Mucosa of descending colon (tissue), 3 donors: ENCODE measurements at regions not wholly inside any gene's neighbourhood (a gene's known extent, or its start where the extent isn't known, plus 50 kb on each side); places are given as distances from the start of the nearest gene placed in this dataset.
A peak's percentile ranks its signal among the peaks of the same experiment; 100 is the strongest.

Source experiments
- ATAC-seq: fragments of 200-7000 bp; cut with Tn5 transposase; one replicate; pipeline ENCODE4 v1.9.1; 2020; ENCODE audit warnings: mild to moderate bottlenecking, moderate library complexity
- DNase-seq, 3 donors: peaks; one replicate each; pipeline ENCODE4 v3.0.0-alpha.2; 2020
- H3K36me3 ChIP-seq: fragments of 200-600 bp; one replicate; pipeline ENCODE4 v1.8.0; 2021; ENCODE audit warnings: low read depth, mild to moderate bottlenecking
- H3K4me1 ChIP-seq: fragments of 200-600 bp; one replicate; pipeline ENCODE4 v1.8.0; 2021; ENCODE audit warnings: low read depth, mild to moderate bottlenecking
- H3K4me3 ChIP-seq: fragments of 200-600 bp; one replicate; pipeline ENCODE4 v1.8.0; 2021; ENCODE audit warnings: mild to moderate bottlenecking
- H3K9me3 ChIP-seq: fragments of 200-600 bp; one replicate; pipeline ENCODE4 v1.8.0; 2021; ENCODE audit warnings: mild to moderate bottlenecking
- intact Hi-C, 2 donors: fragments of 100-400 bp; cut with DNase I in 1 of 2; cut with micrococcal nuclease in 1 of 2; formaldehyde crosslinking; loops; one replicate each; pipeline versions ENCODE4 v1.11.0 to v1.11.1; 2022; cut with DNase I, micrococcal nuclease
- TF ChIP-seq, protein P1 (sequence below): fragments of 200-600 bp; IDR thresholded peaks from one replicate; pipeline ENCODE4 v1.8.0; 2022; ENCODE audit warnings: antibody characterized with exemption, mild to moderate bottlenecking
- donor health status: DM: no; HTN: no; CAD: no; lungs with moderate emphysema.
- donor health status: DM: no; HTN: no; CAD: no.
- donor health status: DM: no; HTN: yes; CAD: no.

DNA sequence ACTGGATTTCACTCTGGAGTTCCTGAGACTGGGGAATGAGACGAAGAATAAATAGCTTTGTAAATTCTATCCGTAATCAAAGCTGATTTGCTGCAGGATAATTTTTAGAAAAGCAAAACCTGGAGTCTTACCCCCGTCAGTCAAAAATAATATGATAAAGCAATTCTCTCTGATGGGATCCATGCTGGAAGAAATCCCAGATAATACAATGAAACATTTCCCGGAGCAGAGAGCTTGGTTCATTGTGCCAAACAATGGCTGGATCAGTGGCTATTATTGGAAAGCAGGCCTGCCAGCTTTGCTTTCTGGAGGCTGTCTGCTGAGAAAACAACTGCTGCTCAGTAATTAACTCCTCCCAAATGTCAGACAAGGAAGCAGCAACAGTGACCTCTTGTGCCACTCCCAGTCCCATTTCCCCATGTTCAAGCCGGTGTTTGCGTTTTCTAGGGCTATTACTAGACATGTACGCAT is 609.4 kb upstream of the PCDH15 start:
- DNase-seq = peak in 2 of 3 donors; percentile 27 to 42
- ATAC-seq = peak; percentile 82
- intact Hi-C loops = no loop called here
- H3K36me3 ChIP-seq = no peaks in the 10 kb centered on the region
- H3K4me3 ChIP-seq = no peak overlapping the region
- no peaks in the 10 kb centered on the region for H3K4me1 ChIP-seq
- TF ChIP-seq, protein P1, sequence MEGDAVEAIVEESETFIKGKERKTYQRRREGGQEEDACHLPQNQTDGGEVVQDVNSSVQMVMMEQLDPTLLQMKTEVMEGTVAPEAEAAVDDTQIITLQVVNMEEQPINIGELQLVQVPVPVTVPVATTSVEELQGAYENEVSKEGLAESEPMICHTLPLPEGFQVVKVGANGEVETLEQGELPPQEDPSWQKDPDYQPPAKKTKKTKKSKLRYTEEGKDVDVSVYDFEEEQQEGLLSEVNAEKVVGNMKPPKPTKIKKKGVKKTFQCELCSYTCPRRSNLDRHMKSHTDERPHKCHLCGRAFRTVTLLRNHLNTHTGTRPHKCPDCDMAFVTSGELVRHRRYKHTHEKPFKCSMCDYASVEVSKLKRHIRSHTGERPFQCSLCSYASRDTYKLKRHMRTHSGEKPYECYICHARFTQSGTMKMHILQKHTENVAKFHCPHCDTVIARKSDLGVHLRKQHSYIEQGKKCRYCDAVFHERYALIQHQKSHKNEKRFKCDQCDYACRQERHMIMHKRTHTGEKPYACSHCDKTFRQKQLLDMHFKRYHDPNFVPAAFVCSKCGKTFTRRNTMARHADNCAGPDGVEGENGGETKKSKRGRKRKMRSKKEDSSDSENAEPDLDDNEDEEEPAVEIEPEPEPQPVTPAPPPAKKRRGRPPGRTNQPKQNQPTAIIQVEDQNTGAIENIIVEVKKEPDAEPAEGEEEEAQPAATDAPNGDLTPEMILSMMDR = no peak
- no peaks in the 10 kb centered on the region for H3K9me3 ChIP-seq

DNA sequence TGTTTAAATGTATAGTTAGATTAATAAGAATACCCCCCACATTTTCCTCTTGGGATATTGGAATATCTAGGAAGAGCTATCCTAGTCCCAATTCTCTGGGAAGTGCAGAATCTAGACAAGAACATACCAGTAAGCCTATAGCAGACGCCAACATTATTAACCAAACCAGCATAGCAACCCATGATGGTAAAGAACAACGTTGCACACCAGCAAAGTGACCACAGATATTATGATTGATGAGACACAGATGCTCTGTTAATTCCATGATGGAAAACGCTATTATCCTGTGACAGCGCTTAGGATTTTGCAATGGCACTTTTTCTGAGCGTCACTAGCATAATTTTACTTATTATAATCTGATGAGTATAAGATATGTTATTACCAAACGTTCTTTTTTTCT is 603.1 kb upstream of the PCDH15 start:
- Histone ChIP-seq H3K4me3 (no peak overlapping the region), H3K4me1 (no peaks in the 10 kb centered on the region), H3K36me3 (no peaks in the 10 kb centered on the region), H3K9me3 (no peaks in the 10 kb centered on the region)
- DNase-seq = no peak
- ATAC-seq = no peak
- intact Hi-C loops = no loop called here
- TF ChIP-seq, protein P1 = no peak

DNA sequence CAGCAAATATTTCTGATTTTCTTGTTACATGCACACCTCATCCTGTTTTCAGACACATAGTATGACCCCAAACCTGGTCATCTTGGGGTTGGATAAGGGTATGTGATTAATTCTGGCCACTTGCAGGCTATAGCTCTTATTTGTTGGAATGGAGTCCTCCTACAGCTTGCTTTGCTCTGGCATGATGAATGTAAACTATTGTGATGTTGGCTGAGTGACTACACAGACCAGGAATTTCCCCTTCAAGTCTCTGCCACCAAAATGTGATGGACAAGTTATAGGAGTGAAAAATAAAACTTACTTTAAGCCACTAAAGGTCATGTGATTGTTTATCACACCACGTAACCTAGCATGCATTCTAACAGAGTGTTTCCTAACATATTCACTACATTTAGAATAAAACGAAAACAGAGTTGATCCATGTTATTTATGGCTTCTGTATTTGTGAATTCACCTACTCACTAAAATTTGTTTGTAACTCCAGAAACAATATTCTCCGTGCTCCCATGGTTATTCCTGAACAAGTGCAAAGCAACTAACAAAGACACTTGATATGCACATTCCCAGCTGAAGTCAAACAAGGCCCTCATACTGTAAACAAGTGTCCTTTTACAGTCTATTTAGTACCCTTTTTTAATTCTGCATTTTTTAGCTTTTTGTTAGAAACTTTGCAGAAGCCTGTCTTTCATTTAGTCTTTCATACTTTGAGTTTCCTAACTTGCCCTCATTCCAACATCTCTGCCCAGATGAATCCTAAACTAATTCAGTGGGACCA is 599.2 kb upstream of the PCDH15 start:
- DNase-seq = no peak
- Histone ChIP-seq H3K4me1 (no peaks in the 10 kb centered on the region), H3K36me3 (no peaks in the 10 kb centered on the region), H3K4me3 (no peak overlapping the region), H3K9me3 (no peaks in the 10 kb centered on the region)
- intact Hi-C loops = no loop called here
- ATAC-seq = no peak
- TF ChIP-seq, protein P1 = no peak

DNA sequence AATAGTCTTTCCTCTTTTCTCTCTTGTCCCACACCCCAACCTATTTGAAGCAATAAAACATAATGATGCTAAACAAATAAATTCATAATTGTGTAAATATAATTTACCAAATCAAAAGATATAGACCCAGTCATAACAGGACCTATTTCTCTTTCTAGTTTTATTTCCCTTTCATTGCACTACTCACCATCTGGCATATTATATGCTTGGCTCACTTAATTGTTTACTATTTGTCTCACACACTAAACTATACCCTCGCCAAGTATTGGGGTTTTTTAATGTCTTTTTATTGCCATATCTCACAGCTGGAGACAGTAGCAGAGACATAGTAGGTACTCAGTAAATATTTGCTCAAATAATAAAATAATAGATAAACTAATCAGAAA is 597.5 kb upstream of the PCDH15 start:
- H3K4me1 ChIP-seq = no peaks in the 10 kb centered on the region
- no peaks in the 10 kb centered on the region for H3K9me3 ChIP-seq
- no peaks in the 10 kb centered on the region for H3K36me3 ChIP-seq
- intact Hi-C loops = no loop called here
- DNase-seq (no peak), ATAC-seq (peak; percentile 48)
- TF ChIP-seq, protein P1 = no peak
- no peak overlapping the region for H3K4me3 ChIP-seq

DNA sequence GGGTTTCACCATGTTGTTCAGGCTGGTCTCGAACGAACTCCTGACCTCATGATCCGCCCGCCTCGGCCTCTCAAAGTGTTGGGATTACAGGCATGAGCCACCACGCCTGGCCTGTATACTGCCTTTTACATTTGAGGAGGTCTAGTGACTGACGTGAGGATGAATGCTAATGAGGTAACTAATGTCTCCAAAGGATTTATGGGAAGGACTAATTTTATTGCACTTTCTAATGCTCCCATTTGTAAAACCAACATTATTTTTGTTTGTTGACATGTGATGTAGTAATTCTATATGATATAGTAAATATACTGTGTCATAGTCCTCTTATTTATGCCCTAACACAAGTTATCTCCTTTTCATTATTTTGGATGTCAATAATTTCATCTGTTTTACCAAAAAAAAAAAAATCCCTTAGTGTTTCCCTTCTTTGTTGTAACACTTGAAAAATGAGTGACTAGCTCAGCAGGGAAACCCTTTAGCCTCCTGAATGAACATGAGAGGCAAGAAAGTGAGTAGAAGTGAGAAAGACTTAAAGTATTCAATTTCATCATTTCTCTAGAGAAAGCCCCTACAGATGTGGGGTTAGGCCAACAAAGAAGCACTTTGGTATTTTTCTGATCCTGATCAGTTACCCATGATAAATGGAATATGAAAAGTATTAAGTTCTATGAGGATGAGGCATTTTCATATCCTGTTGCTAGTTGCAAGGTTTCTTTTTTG is 596.9 kb upstream of the PCDH15 start:
- TF ChIP-seq, protein P1 = no peak
- no peak overlapping the region for H3K4me3 ChIP-seq
- H3K4me1 ChIP-seq = no peaks in the 10 kb centered on the region
- intact Hi-C loops = no loop called here
- DNase-seq (peak in 1 of 3 donors; percentile 11), ATAC-seq (no peak)
- H3K9me3 ChIP-seq = no peaks in the 10 kb centered on the region
- H3K36me3 ChIP-seq = no peaks in the 10 kb centered on the region
